WTC11 (cell line): ENCODE measurements at regions not wholly inside any gene's neighbourhood (a gene's known extent, or its start where the extent isn't known, plus 50 kb on each side); places are given as distances from the start of the nearest gene placed in this dataset.

Source experiments
- ATAC-seq: fragments of 200-7000 bp; cut with Tn5 transposase; 2 replicates; pipeline ENCODE4 v1.10.0; 2021; ENCODE audit warnings: mild to moderate bottlenecking, moderate library complexity
- CTCF ChIA-PET: fragments of 300-600 bp; sonication (Branson Sonifier 250); formaldehyde crosslinking; loops from one replicate; lab custom pipeline; 2021; ENCODE audit warnings: antibody characterized with exemption; lab: Charles Lee
- POLR2A ChIA-PET: fragments of 350-600 bp; sonication (Branson Sonifier 250); formaldehyde crosslinking; loops from one replicate; lab custom pipeline; 2021; ENCODE audit warnings: antibody characterized with exemption; lab: Charles Lee
- DNase-seq: peaks from one replicate; pipeline ENCODE4 v3.0.0; 2021; ENCODE audit warnings: low spot score
- H3K27ac Mint-ChIP-seq: 2 replicates; pipeline ENCODE4 v1.8.0; 2021; ENCODE audit warnings: mixed read lengths
- H3K27me3 Mint-ChIP-seq: 2 replicates; pipeline ENCODE4 v1.8.0; 2021; ENCODE audit warnings: low read depth, mild to moderate bottlenecking, moderate library complexity, mixed read lengths
- H3K36me3 Mint-ChIP-seq: 2 replicates; pipeline ENCODE4 v1.8.0; 2021; ENCODE audit warnings: mixed read lengths
- H3K4me1 Mint-ChIP-seq: 2 replicates; pipeline ENCODE4 v1.8.0; 2022; ENCODE audit warnings: mixed read lengths
- H3K4me3 Mint-ChIP-seq: 2 replicates; pipeline ENCODE4 v1.8.0; 2021; ENCODE audit warnings: mild to moderate bottlenecking, moderate library complexity, mixed read lengths
- H3K9me3 Mint-ChIP-seq: 2 replicates; pipeline ENCODE4 v1.8.0; 2021; ENCODE audit warnings: mixed read lengths
- ATF2 ChIP-seq: sonication (generic); formaldehyde crosslinking; IDR thresholded peaks from 2 replicates; pipeline ENCODE4 v1.8.1; 2022; ENCODE audit warnings: low read depth, missing genetic modification reagents, borderline replicate concordance
- ATF6 ChIP-seq: sonication (generic); formaldehyde crosslinking; IDR thresholded peaks from 2 replicates; pipeline ENCODE4 v1.8.1; 2023; ENCODE audit warnings: mild to moderate bottlenecking, missing genetic modification reagents
- CREB1 ChIP-seq: sonication (generic); formaldehyde crosslinking; IDR thresholded peaks from 2 replicates; pipeline ENCODE4 v1.8.0; 2023; ENCODE audit warnings: mild to moderate bottlenecking, missing genetic modification reagents
- E2F5 ChIP-seq: sonication (generic); formaldehyde crosslinking; IDR thresholded peaks from 2 replicates; pipeline ENCODE4 v1.8.1; 2022; ENCODE audit warnings: mild to moderate bottlenecking, moderate library complexity, missing genetic modification reagents
- ELF4 ChIP-seq: sonication (generic); formaldehyde crosslinking; IDR thresholded peaks from 2 replicates; pipeline ENCODE4 v1.8.1; 2022; ENCODE audit warnings: low read depth, mild to moderate bottlenecking, moderate library complexity, missing genetic modification reagents
- HMGXB4 ChIP-seq: sonication (generic); formaldehyde crosslinking; IDR thresholded peaks from 2 replicates; pipeline ENCODE4 v1.8.1; 2023; ENCODE audit warnings: mild to moderate bottlenecking, moderate library complexity, missing genetic modification reagents
- IRF1 ChIP-seq: sonication (generic); formaldehyde crosslinking; IDR thresholded peaks from 2 replicates; pipeline ENCODE4 v1.8.0; 2023; ENCODE audit warnings: missing genetic modification reagents
- MAX ChIP-seq: sonication (generic); formaldehyde crosslinking; IDR thresholded peaks from 2 replicates; pipeline ENCODE4 v1.8.0; 2022; ENCODE audit warnings: mild to moderate bottlenecking, missing genetic modification reagents
- MXD4 ChIP-seq: fragments of 250-450 bp; sonication (Bioruptor Pico); IDR thresholded peaks from 2 replicates; pipeline ENCODE4 v1.8.0; 2021; ENCODE audit warnings: mild to moderate bottlenecking, moderate library complexity, borderline replicate concordance
- NR1H2 ChIP-seq: sonication (generic); formaldehyde crosslinking; IDR thresholded peaks from 2 replicates; pipeline ENCODE4 v1.9.0; 2021; ENCODE audit warnings: mild to moderate bottlenecking, moderate library complexity, missing genetic modification reagents
- NR3C1 ChIP-seq: sonication (generic); formaldehyde crosslinking; conservative IDR thresholded peaks from 2 replicates; pipeline ENCODE4 v1.8.1; 2023; ENCODE audit warnings: low read depth, mild to moderate bottlenecking, missing genetic modification reagents
- OVOL2 ChIP-seq: fragments of 250-450 bp; sonication (Bioruptor Pico); IDR thresholded peaks from 2 replicates; pipeline ENCODE4 v1.9.0; 2021; ENCODE audit warnings: mild to moderate bottlenecking, borderline replicate concordance
- SP1 ChIP-seq: sonication (generic); formaldehyde crosslinking; conservative IDR thresholded peaks from 2 replicates; pipeline ENCODE4 v1.8.1; 2022; ENCODE audit warnings: missing genetic modification reagents
- TEAD1 ChIP-seq: sonication (generic); formaldehyde crosslinking; IDR thresholded peaks from 2 replicates; pipeline ENCODE4 v1.8.0; 2022; ENCODE audit warnings: mild to moderate bottlenecking, missing genetic modification reagents
- USF2 ChIP-seq: sonication (generic); formaldehyde crosslinking; IDR thresholded peaks from 2 replicates; pipeline ENCODE4 v1.8.1; 2023; ENCODE audit warnings: mild to moderate bottlenecking, missing genetic modification reagents, moderate library complexity
- ZNF281 ChIP-seq: sonication (generic); formaldehyde crosslinking; IDR thresholded peaks from 2 replicates; pipeline ENCODE4 v1.8.0; 2023; ENCODE audit warnings: mild to moderate bottlenecking, missing genetic modification reagents

GRCh38 chr20:23251779-23252178 is 98.8 kb upstream of the NXT1 start (continued):
- no peak for TF ChIP-seq ATF6 (CRISPR knock-in tag)
- TF ChIP-seq SP1 (CRISPR knock-in tag), result no peak
- no peak for TF ChIP-seq CREB1

- Mint-ChIP-seq H3K4me3 (no peak overlapping the region), H3K9me3 (no peaks in the 10 kb centered on the region), H3K4me1 (no peaks in the 10 kb centered on the region), H3K27me3 (no peaks in the 10 kb centered on the region), H3K27ac (no peak overlapping the region; the same call in 1 of the 2 replicates), H3K36me3 (no peaks in the 10 kb centered on the region)
- CTCF ChIA-PET, result interaction anchor here (1.2 kb wide), 1 partner anchor 15 kb away, joined by 4 read pairs; no protein-coding TSS in a partner anchor
- no peak for DNase-seq
- POLR2A ChIA-PET, result no interaction called here
- ATAC-seq, result no peak
- TF ChIP-seq MAX (CRISPR knock-in tag) (no peak), ZNF281 (no peak), ELF4 (CRISPR knock-in tag) (no peak), USF2 (CRISPR knock-in tag) (no peak), E2F5 (no peak)
Observed at GRCh38 chr20:23249541-23249940, 101.0 kb upstream of the NXT1 start.

GRCh38 chr20:23248461-23248882 is 102.1 kb upstream of the NXT1 start:
- Mint-ChIP-seq H3K4me3 (no peak overlapping the region), H3K36me3 (no peaks in the 10 kb centered on the region), H3K27ac (no peak overlapping the region), H3K4me1 (no peaks in the 10 kb centered on the region), H3K27me3 (no peaks in the 10 kb centered on the region), H3K9me3 (no peaks in the 10 kb centered on the region)
- ATAC-seq (no peak), DNase-seq (no peak)
- ChIA-PET CTCF (interaction anchor here (1.0 to 1.8 kb wide), 2 partner anchors 10 to 13 kb away, joined by 4 read pairs; no protein-coding TSS in a partner anchor), POLR2A (no interaction called here)
- TF ChIP-seq ATF2, result no peak
- no peak for TF ChIP-seq ZNF281
- TF ChIP-seq IRF1 (CRISPR knock-in tag), result no peak
- no peak for TF ChIP-seq NR3C1 (CRISPR knock-in tag)
- TF ChIP-seq NR1H2 (CRISPR knock-in tag), result no peak
- TF ChIP-seq MXD4 (CRISPR knock-in tag), result no peak
- no peak for TF ChIP-seq HMGXB4 (CRISPR knock-in tag)
- TF ChIP-seq TEAD1 (CRISPR knock-in tag), result no peak
- no peak for TF ChIP-seq E2F5
- no peak for TF ChIP-seq OVOL2 (CRISPR knock-in tag)
